C4-2B (cell line): ENCODE measurements at regions not wholly inside any gene's neighbourhood (a gene's known extent, or its start where the extent isn't known, plus 50 kb on each side); places are given as distances from the start of the nearest gene placed in this dataset.

Experiments
- ZFX ChIP-seq: fragments of 450-650 bp; IDR thresholded peaks from 2 replicates; pipeline ENCODE4 v1.6.1; 2017
- TF ChIP-seq, protein P1 (sequence below): fragments of 450-650 bp; conservative IDR thresholded peaks from 2 replicates; pipeline ENCODE4 v1.5.1; 2017; ENCODE audit warnings: mild to moderate bottlenecking

DNA sequence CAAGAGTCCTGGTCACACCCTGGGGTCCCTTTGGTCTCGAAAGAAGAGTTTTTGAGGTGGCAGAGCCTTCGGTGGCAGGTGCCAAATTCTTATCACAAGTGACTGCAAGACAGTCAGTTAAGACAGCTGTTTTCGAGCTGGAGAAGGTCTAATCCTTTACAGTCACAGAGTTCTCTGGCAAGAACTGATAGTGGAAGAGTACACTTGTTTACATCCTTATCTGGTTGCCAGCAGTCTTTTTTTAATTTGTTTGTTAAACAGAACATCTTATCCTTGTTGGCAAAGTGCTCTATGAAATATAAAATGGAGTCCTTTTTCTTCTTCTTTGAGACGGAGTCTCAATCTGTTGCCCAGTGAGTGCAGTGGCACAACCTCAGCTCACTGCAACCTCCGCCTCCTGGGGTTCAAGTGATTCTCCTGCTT is 50.4 kb upstream of the ELOVL6 start:
- TF ChIP-seq, protein P1, sequence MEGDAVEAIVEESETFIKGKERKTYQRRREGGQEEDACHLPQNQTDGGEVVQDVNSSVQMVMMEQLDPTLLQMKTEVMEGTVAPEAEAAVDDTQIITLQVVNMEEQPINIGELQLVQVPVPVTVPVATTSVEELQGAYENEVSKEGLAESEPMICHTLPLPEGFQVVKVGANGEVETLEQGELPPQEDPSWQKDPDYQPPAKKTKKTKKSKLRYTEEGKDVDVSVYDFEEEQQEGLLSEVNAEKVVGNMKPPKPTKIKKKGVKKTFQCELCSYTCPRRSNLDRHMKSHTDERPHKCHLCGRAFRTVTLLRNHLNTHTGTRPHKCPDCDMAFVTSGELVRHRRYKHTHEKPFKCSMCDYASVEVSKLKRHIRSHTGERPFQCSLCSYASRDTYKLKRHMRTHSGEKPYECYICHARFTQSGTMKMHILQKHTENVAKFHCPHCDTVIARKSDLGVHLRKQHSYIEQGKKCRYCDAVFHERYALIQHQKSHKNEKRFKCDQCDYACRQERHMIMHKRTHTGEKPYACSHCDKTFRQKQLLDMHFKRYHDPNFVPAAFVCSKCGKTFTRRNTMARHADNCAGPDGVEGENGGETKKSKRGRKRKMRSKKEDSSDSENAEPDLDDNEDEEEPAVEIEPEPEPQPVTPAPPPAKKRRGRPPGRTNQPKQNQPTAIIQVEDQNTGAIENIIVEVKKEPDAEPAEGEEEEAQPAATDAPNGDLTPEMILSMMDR: no peak
- TF ChIP-seq ZFX: no peak
